HepG2 (cell line): ENCODE measurements at regions not wholly inside any gene's neighbourhood (a gene's known extent, or its start where the extent isn't known, plus 50 kb on each side); places are given as distances from the start of the nearest gene placed in this dataset.
"Not testable (repeated sequence)": the region's sequence is repeated elsewhere in the genome, so short reads cannot be mapped to it uniquely, and the experiment has no call there.

ENCODE experiments used
- ATAC-seq: fragments of 200-7000 bp; cut with Tn5 transposase; 3 replicates; pipeline ENCODE4 v1.9.1; 2020; ENCODE audit warnings: mild to moderate bottlenecking, moderate library complexity
- BruUV-seq: library from RNA; stranded (reverse); fragments of 400-500 nt; replicated peaks from 2 replicates; lab custom pipeline; 2021; lab: Mats Ljungman, UMichigan
- CTCF ChIA-PET: fragments of 300-600 bp; formaldehyde crosslinking; extraction: SDS; loops from one replicate; lab custom pipeline; 2021; ENCODE audit warnings: low total read pairs, inconsistent platforms, low intra/inter-chr PET ratio; lab: Yijun Ruan, JAX
- POLR2A ChIA-PET: fragments of 350-600 bp; sonication (Branson Sonifier 250); formaldehyde crosslinking; loops from one replicate; lab custom pipeline; 2020; ENCODE audit warnings: antibody characterized with exemption, inconsistent platforms; lab: Yijun Ruan, JAX
- DNase-seq: peaks from one replicate; pipeline ENCODE4 v3.0.0-alpha.2; 2015; ENCODE audit warnings: low spot score
- FAIRE-seq: peaks from 3 replicates; lab custom pipeline; 2011; peaks lifted over from hg19 to GRCh38; lab: Jason Lieb, UNC
- H2AFZ ChIP-seq: one replicate; pipeline ENCODE4 v1.6.1; 2011; ENCODE audit warnings: low read length, inconsistent platforms
- H3K27ac ChIP-seq: fragments of 300-600 bp; 3 replicates; pipeline ENCODE4 v1.8.0; 2011; ENCODE audit warnings: mixed run types, mild to moderate bottlenecking, mixed read lengths, low read length, inconsistent platforms; ENCODE audit not compliant: insufficient read depth; ENCODE audit errors: extremely low read length
- H3K27me3 ChIP-seq, 2 experiments: fragments of 200-600 bp in 1 of 2; 2 replicates in 1 of 2; 3 replicates in 1 of 2; pipeline versions ENCODE4 v1.6.0 to v1.8.0; 2011; ENCODE audit warnings: low read length in 2 of 2, mild to moderate bottlenecking in 2 of 2, moderate library complexity in 2 of 2, inconsistent platforms in 1 of 2; ENCODE audit not compliant: insufficient read depth in 2 of 2, control insufficient read depth in 1 of 2
- H3K36me3 ChIP-seq, 2 experiments: fragments of 200-600 bp in 1 of 2; replicated peaks in 1 of 2; 2 replicates in 1 of 2; 3 replicates in 1 of 2; pipeline versions ENCODE4 v1.5.1 to v1.8.0; 2011; ENCODE audit warnings: low read length in 2 of 2, inconsistent platforms in 1 of 2; ENCODE audit not compliant: insufficient read depth in 2 of 2, control insufficient read depth in 1 of 2
- H3K4me1 ChIP-seq: 2 replicates; pipeline ENCODE4 v1.5.1; 2012; ENCODE audit warnings: low read length, inconsistent platforms; ENCODE audit not compliant: insufficient read depth
- H3K4me2 ChIP-seq: 2 replicates; pipeline ENCODE4 v1.6.0; 2011; ENCODE audit warnings: low read depth, low read length, inconsistent platforms
- H3K4me3 ChIP-seq, 3 experiments: fragments of 200-600 bp in 1 of 3; sonication (generic), shearing (Covaris generic) in 1 of 3; replicated peaks in 1 of 3; 2 replicates each; pipeline ENCODE4 v1.5.1; 2011 to 2016; ENCODE audit warnings: low read length in 3 of 3, inconsistent platforms in 2 of 3, low read depth in 2 of 3, mild to moderate bottlenecking in 2 of 3, control low read depth in 1 of 3, mixed read lengths in 1 of 3; ENCODE audit not compliant: insufficient read depth in 1 of 3
- H3K79me2 ChIP-seq: one replicate; pipeline ENCODE4 v1.6.1; 2011; ENCODE audit warnings: low read length, inconsistent platforms; ENCODE audit not compliant: insufficient read depth
- H3K9ac ChIP-seq: 2 replicates; pipeline ENCODE4 v1.6.0; 2011; ENCODE audit warnings: mild to moderate bottlenecking, low read depth, low read length, inconsistent platforms; ENCODE audit not compliant: insufficient read depth
- H3K9me3 ChIP-seq: 2 replicates; pipeline ENCODE4 v1.5.1; 2012; ENCODE audit warnings: mild to moderate bottlenecking, low read length
- H4K20me1 ChIP-seq: 2 replicates; pipeline ENCODE4 v1.6.0; 2011; ENCODE audit warnings: inconsistent platforms, mild to moderate bottlenecking, low read length, moderate library complexity; ENCODE audit not compliant: insufficient read depth
- CEBPB ChIP-seq: IDR thresholded peaks from 2 replicates; pipeline ENCODE4 v1.6.1; 2011; ENCODE audit warnings: low read depth, low read length, improper control_type of control experiment, borderline replicate concordance
- NFATC3 ChIP-seq: sonication (generic); formaldehyde crosslinking; IDR thresholded peaks from 2 replicates; pipeline ENCODE4 v1.5.1; 2020; ENCODE audit warnings: mild to moderate bottlenecking, missing genetic modification reagents
- TOE1 ChIP-seq: sonication (generic); formaldehyde crosslinking; IDR thresholded peaks from 2 replicates; pipeline ENCODE4 v1.4.0; 2020; ENCODE audit warnings: mild to moderate bottlenecking, missing genetic modification reagents
- ZMYM4 ChIP-seq: sonication (generic); formaldehyde crosslinking; IDR thresholded peaks from 2 replicates; pipeline ENCODE4 v1.8.1; 2023; ENCODE audit warnings: mild to moderate bottlenecking, missing genetic modification reagents
- ZNF644 ChIP-seq: IDR thresholded peaks from 2 replicates; pipeline ENCODE4 v1.6.1; 2016; ENCODE audit warnings: low read depth
- WGBS: methylation state at CpG from one replicate; pipeline ENCODE4 v1.1.6; 2017; ENCODE audit warnings: low lambda C conversion rate; 5-methylcytosine and 5-hydroxymethylcytosine counted together
- in situ Hi-C: cut with HindIII; loops from 2 replicates; pipeline ENCODE4 v1.10.0; 2017; ENCODE audit warnings: low pct_unique_long_range_greater_than_20kb; ENCODE audit not compliant: extremely low pct_ligation_motif_present
- intact Hi-C: fragments of 100-400 bp; cut with micrococcal nuclease; formaldehyde crosslinking; loops from one replicate; pipeline ENCODE4 v1.10.0; 2022; ENCODE audit not compliant: unreplicated experiment
- TF ChIP-seq, protein P1 (sequence below): sonication (generic); formaldehyde crosslinking; IDR thresholded peaks from 2 replicates; pipeline ENCODE4; 2020; ENCODE audit warnings: missing genetic modification reagents, mild to moderate bottlenecking, borderline replicate concordance

DNA sequence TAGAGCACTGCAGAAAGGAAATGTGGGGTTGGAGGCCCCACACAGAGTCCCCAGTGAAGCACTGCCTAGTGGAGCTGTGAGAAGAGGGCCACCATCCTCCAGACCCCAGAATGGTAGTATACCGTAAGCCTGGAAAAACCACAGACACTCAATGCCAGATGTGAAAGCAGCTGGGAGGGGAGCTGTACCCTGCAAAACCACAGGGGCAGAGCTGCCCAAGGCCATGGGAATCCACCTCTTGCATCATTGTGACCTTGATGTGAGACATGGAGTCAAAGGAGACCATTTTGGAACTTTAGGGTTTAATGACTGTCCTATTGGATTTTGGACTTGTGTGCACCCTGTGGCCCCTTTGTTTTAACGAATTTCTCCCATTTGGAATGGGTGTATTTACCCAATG is 75.3 kb upstream of the SERPINE2 start:
- POLR2A ChIA-PET: no interaction called here
- H3K36me3 ChIP-seq: no peaks in the 10 kb centered on the region
- H3K4me1 ChIP-seq: peaks cover 10% of the 10 kb centered on the region; the same call in 1 of the 2 replicates
- H3K4me2 ChIP-seq: no peak overlapping the region
- DNase-seq: no peak
- TF ChIP-seq ZMYM4 (CRISPR knock-in tag) (0 out of 2 replicates have a peak, but pooled peaks have one; percentile 18), ZNF644 (CRISPR knock-in tag) (peak; percentile 60; the same call in 1 of the 2 replicates), CEBPB (0 out of 2 replicates have a peak, but pooled peaks have one; percentile 4), TOE1 (CRISPR knock-in tag) (no peak), NFATC3 (no peak)
- TF ChIP-seq, protein P1, sequence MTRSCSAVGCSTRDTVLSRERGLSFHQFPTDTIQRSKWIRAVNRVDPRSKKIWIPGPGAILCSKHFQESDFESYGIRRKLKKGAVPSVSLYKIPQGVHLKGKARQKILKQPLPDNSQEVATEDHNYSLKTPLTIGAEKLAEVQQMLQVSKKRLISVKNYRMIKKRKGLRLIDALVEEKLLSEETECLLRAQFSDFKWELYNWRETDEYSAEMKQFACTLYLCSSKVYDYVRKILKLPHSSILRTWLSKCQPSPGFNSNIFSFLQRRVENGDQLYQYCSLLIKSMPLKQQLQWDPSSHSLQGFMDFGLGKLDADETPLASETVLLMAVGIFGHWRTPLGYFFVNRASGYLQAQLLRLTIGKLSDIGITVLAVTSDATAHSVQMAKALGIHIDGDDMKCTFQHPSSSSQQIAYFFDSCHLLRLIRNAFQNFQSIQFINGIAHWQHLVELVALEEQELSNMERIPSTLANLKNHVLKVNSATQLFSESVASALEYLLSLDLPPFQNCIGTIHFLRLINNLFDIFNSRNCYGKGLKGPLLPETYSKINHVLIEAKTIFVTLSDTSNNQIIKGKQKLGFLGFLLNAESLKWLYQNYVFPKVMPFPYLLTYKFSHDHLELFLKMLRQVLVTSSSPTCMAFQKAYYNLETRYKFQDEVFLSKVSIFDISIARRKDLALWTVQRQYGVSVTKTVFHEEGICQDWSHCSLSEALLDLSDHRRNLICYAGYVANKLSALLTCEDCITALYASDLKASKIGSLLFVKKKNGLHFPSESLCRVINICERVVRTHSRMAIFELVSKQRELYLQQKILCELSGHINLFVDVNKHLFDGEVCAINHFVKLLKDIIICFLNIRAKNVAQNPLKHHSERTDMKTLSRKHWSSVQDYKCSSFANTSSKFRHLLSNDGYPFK (CRISPR knock-in tag): no peak
- TF ChIP-seq, all 625 proteins: peak for 3
- no peak overlapping the region for H3K4me3 ChIP-seq
- peaks cover 0 to 21% of the 10 kb centered on the region in 2 experiments; a peak in 2 of 5 replicates for H3K27me3 ChIP-seq
- no peak for FAIRE-seq
- no TSS peak for BruUV-seq
- intact Hi-C loops (no loop called here), in situ Hi-C loops (no loop called here)
- no peak overlapping the region for H3K27ac ChIP-seq
- CTCF ChIA-PET: no interaction called here
- WGBS: 42% methylated on average over 2 of the region's 2 CpGs
- no peaks in the 10 kb centered on the region for H4K20me1 ChIP-seq
- peaks cover 3% of the 10 kb centered on the region; the same call in 1 of the 2 replicates for H3K9me3 ChIP-seq
- no peaks in the 10 kb centered on the region for H3K79me2 ChIP-seq
- H2AFZ ChIP-seq: no peak overlapping the region
- no peak for ATAC-seq
- H3K9ac ChIP-seq: no peak overlapping the region

DNA sequence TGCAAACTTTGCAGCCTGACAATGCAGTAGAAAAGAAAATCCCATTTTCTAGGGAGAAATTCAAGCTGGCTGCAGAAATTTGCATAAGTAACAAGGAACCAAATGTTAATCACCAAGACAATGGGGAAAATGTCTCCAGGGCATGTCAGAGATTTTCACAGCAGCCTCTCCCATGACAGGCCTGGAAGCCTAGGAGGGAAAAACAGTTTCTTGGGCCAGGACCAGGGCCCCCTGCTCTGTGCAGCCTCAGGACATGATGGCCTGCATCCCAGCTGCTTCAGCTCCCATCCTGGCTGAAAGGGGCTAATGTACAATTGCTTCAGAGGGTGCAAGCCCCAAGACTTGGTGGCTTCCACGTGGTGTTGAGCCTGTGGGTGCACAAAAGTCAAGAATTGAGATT is 74.8 kb upstream of the SERPINE2 start:
- Histone ChIP-seq H3K4me1 (peaks cover 10% of the 10 kb centered on the region; the same call in 1 of the 2 replicates), H3K27me3 (peaks cover 0 to 21% of the 10 kb centered on the region in 2 experiments; a peak in 2 of 5 replicates)
- H3K4me3 ChIP-seq, BruUV-seq, ATAC-seq, H3K79me2 ChIP-seq, H4K20me1 ChIP-seq, H3K36me3 ChIP-seq, FAIRE-seq, CTCF ChIA-PET, H2AFZ ChIP-seq, H3K4me2 ChIP-seq, H3K9me3 ChIP-seq, H3K9ac ChIP-seq, H3K27ac ChIP-seq, intact Hi-C loops, DNase-seq, in situ Hi-C loops, POLR2A ChIA-PET: not testable (repeated sequence)
- 0% methylated on average over 1 of the region's 1 CpG for WGBS
